Effector CD8-positive, alpha-beta T cell (primary cell): ENCODE measurements at regions not wholly inside any gene's neighbourhood (a gene's known extent, or its start where the extent isn't known, plus 50 kb on each side); places are given as distances from the start of the nearest gene placed in this dataset.
A peak's percentile ranks its signal among the peaks of the same experiment; 100 is the strongest.
"Not testable (repeated sequence)": the region's sequence is repeated elsewhere in the genome, so short reads cannot be mapped to it uniquely, and the experiment has no call there.

ENCODE experiments used
- DNase-seq: peaks from one replicate; lab custom pipeline; 2025; lab: John Stamatoyannopoulos, UW

GRCh38 chr17:37859451-37859850, 64.8 kb upstream of the TBC1D3K start:
- no peak for DNase-seq

- not testable (repeated sequence) for DNase-seq
These were observed 65.8 kb upstream of the TBC1D3K start for GRCh38 chr17:37858391-37858790.

GRCh38 chr17:37856245-37856644, 68.0 kb upstream of the TBC1D3K start:
- DNase-seq: no peak

GRCh38 chr17:37849617-37849972, 74.6 kb upstream of the TBC1D3K start:
- DNase-seq: no peak

GRCh38 chr17:37848690-37849616, 75.3 kb upstream of the TBC1D3K start:
- DNase-seq: no peak

- DNase-seq: no peak
These were observed 76.3 kb upstream of the TBC1D3K start for GRCh38 chr17:37847811-37848331.

GRCh38 chr17:37847102-37847501, 77.1 kb upstream of the TBC1D3K start:
- no peak for DNase-seq

- DNase-seq: no peak
These were observed 79.3 kb upstream of the TBC1D3K start for GRCh38 chr17:37844977-37845293.

GRCh38 chr17:37844158-37844976, 79.8 kb upstream of the TBC1D3K start:
- DNase-seq: peak; percentile 6

GRCh38 chr17:37842401-37842800, 81.8 kb upstream of the TBC1D3K start:
- no peak for DNase-seq

- DNase-seq: no peak
These were observed 83.0 kb upstream of the TBC1D3K start for GRCh38 chr17:37841232-37841631.

- DNase-seq: no peak
These were observed 83.6 kb upstream of the TBC1D3K start for GRCh38 chr17:37840576-37840975.

- DNase-seq: no peak
These were observed 84.8 kb upstream of the TBC1D3K start for GRCh38 chr17:37839196-37839978.

- no peak for DNase-seq
These were observed 85.9 kb upstream of the TBC1D3K start for GRCh38 chr17:37838276-37838675.

GRCh38 chr17:37836593-37836992, 87.6 kb upstream of the TBC1D3K start:
- no peak for DNase-seq

- DNase-seq: no peak
These were observed 89.3 kb upstream of the HNF1B start for GRCh38 chr17:37834168-37834567.

GRCh38 chr17:37833237-37833859, 88.5 kb upstream of the HNF1B start:
- no peak for DNase-seq

- no peak for DNase-seq
These were observed 87.1 kb upstream of the HNF1B start for GRCh38 chr17:37831986-37832385.

- DNase-seq: no peak
These were observed 86.6 kb upstream of the HNF1B start for GRCh38 chr17:37831492-37831891.

- no peak for DNase-seq
These were observed 85.5 kb upstream of the HNF1B start for GRCh38 chr17:37830151-37830993.
